ENCODE measurements at regions not wholly inside any gene's neighbourhood (a gene's known extent, or its start where the extent isn't known, plus 50 kb on each side); places are given as distances from the start of the nearest gene placed in this dataset.

DNA sequence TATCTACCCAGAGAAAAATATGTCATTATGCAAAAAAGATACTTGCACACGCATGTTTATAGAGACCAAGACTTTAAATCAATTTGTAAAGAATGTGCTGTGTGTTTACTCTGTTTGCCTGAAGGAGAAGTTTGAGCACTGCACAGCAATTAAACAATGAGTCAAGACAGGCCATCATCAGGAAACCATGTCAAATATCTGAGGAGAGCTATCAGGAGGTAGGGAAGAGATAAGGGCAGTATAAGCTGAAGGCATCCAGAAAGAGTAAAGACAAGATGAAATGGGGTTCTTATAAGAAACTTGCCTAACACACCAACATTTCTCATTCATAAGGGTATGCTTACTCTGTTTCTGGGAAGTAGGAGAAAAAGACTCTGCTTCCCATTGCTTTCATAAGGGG, 405.8 kb upstream of the PTGER4 start:
- Histone ChIP-seq H3K14ac (ENCODE audit: insufficient read depth, low read length) (no peak overlapping the region), H4K8ac (replicated peaks; ENCODE audit: insufficient read length, low read depth, low read length) (no peak overlapping the region), H3T11ph (ENCODE audit: low read length) (no peak overlapping the region), H4K91ac (ENCODE audit: insufficient read length, low read depth, low read length) (no peak overlapping the region), H3K79me2 (ENCODE audit: insufficient read depth, low read length) (no peaks in the 10 kb centered on the region), H3K9me3 (ENCODE audit: control insufficient read depth, low read depth, low read length) (no peaks in the 10 kb centered on the region), H2BK20ac (ENCODE audit: low read depth, low read length, poor library complexity, severe bottlenecking) (no peak overlapping the region), H4K5ac (ENCODE audit: insufficient read length, low read depth, low read length) (no peak overlapping the region), H2BK120ac (ENCODE audit: low read depth, low read length, poor library complexity, severe bottlenecking) (no peak overlapping the region), H3K4me2 (ENCODE audit: insufficient read depth, insufficient read length, low read length) (no peak overlapping the region), H2BK12ac (ENCODE audit: insufficient read length, low read depth, low read length) (no peak overlapping the region), H3K23me2 (ENCODE audit: insufficient read length, low read depth, low read length, poor library complexity, severe bottlenecking) (no peaks in the 10 kb centered on the region), H3K23ac (ENCODE audit: insufficient read length, low read depth, low read length) (no peak overlapping the region), H3K18ac (ENCODE audit: insufficient read length, low read depth, low read length) (no peak overlapping the region), H2AK5ac (ENCODE audit: insufficient read length, low read length) (no peak overlapping the region), H4K20me1 (ENCODE audit: control insufficient read depth, insufficient read depth, insufficient read length) (no peaks in the 10 kb centered on the region), H3K56ac (ENCODE audit: insufficient read length, low read depth, low read length) (no peak overlapping the region), H3K27me3 (ENCODE audit: insufficient read depth, low read length) (no peaks in the 10 kb centered on the region), H3K27ac (ENCODE audit: insufficient read length, low read depth, low read length) (no peak overlapping the region), H2BK5ac (ENCODE audit: insufficient read length, low read length) (no peak overlapping the region), H2BK15ac (ENCODE audit: low read depth, low read length) (no peak overlapping the region), H3K79me1 (ENCODE audit: insufficient read depth, low read depth, low read length, poor library complexity, severe bottlenecking) (no peaks in the 10 kb centered on the region), H2AFZ (ENCODE audit: low read length) (no peak overlapping the region), H3K9ac (ENCODE audit: extremely low read depth, insufficient read length, low read length) (no peak overlapping the region), H3K4me1 (ENCODE audit: insufficient read depth, low read length) (no peaks in the 10 kb centered on the region), H3K4ac (ENCODE audit: low read depth, low read length) (no peak overlapping the region)
- Mint-ChIP-seq H3K27ac (no peak overlapping the region), H3K27me3 (ENCODE audit: low read depth) (no peaks in the 10 kb centered on the region), H3K4me1 (peaks cover 2 to 3% of the 10 kb centered on the region in 2 experiments; a peak in 3 of 4 replicates), H3K9me3 (no peaks in the 10 kb centered on the region), H3K36me3 (ENCODE audit: insufficient read depth in 1 of 3, low read depth in 3 of 3) (no peaks in the 10 kb centered on the region; a peak in 1 of 7 replicates), H3K4me3 (no peak overlapping the region)
- TF ChIP-seq, protein P1, sequence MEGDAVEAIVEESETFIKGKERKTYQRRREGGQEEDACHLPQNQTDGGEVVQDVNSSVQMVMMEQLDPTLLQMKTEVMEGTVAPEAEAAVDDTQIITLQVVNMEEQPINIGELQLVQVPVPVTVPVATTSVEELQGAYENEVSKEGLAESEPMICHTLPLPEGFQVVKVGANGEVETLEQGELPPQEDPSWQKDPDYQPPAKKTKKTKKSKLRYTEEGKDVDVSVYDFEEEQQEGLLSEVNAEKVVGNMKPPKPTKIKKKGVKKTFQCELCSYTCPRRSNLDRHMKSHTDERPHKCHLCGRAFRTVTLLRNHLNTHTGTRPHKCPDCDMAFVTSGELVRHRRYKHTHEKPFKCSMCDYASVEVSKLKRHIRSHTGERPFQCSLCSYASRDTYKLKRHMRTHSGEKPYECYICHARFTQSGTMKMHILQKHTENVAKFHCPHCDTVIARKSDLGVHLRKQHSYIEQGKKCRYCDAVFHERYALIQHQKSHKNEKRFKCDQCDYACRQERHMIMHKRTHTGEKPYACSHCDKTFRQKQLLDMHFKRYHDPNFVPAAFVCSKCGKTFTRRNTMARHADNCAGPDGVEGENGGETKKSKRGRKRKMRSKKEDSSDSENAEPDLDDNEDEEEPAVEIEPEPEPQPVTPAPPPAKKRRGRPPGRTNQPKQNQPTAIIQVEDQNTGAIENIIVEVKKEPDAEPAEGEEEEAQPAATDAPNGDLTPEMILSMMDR (conservative IDR thresholded peaks at IDR 0.05): no peak
- WGBS (ENCODE audit: extremely low coverage, insufficient read length, low lambda C conversion rate): no CpG with 5 or more reads among the region's 1 CpG
- DNase-seq: no peak

All from H9 (cell line).